NB4 (cell line): ENCODE measurements at regions not wholly inside any gene's neighbourhood (a gene's known extent, or its start where the extent isn't known, plus 50 kb on each side); places are given as distances from the start of the nearest gene placed in this dataset.

Source experiments
- DNase-seq: peaks from one replicate; pipeline ENCODE4 v3.0.0; 2010; ENCODE audit warnings: low read depth
- H3K4me3 ChIP-seq: one replicate; pipeline ENCODE4 v1.5.1; 2011; ENCODE audit warnings: mild to moderate bottlenecking, low read depth, low read length, moderate library complexity
- CTCF ChIP-seq: IDR thresholded peaks from one replicate; pipeline ENCODE4 v1.5.1; 2012; ENCODE audit warnings: low read depth, low read length
- MAX ChIP-seq: IDR thresholded peaks from 2 replicates; pipeline ENCODE4 v1.6.1; 2011; ENCODE audit warnings: low read depth, low read length
- MYC ChIP-seq: IDR thresholded peaks from 2 replicates; pipeline ENCODE4 v1.6.1; 2011; ENCODE audit warnings: low read depth, low read length
- POLR2A ChIP-seq: IDR thresholded peaks from 2 replicates; pipeline ENCODE4 v1.6.1; 2011; ENCODE audit warnings: mild to moderate bottlenecking; ENCODE audit not compliant: insufficient read length; ENCODE audit errors: extremely low read depth

- H3K4me3 ChIP-seq: no peak overlapping the region
- no peak for TF ChIP-seq POLR2A
- TF ChIP-seq CTCF: no peak
- no peak for TF ChIP-seq MYC
- no peak for TF ChIP-seq MAX
- DNase-seq: no peak
Observed at GRCh38 chr12:87660291-87660690, 368.9 kb downstream of the C12orf50 start.

DNA sequence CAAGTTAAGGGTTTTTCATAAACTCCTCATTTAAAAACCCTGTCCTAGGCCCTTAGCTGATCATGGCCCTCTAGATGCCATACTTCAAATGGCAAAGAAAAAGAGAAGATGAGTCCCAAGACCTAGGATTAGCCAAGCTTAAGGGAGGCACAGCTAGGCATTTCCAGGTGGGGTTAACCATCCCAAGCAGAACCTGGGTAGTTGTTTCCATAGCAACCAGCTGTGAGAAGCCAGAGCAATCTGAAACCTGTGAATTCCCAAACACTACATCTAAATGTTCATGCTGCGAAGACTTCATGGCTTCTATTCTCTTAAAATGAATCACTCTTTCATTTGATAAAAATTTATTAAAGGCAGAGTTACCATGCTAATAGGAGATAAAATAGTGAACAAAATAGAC is 372.9 kb downstream of the C12orf50 start:
- H3K4me3 ChIP-seq: no peak overlapping the region
- TF ChIP-seq MAX: no peak
- no peak for DNase-seq

DNA sequence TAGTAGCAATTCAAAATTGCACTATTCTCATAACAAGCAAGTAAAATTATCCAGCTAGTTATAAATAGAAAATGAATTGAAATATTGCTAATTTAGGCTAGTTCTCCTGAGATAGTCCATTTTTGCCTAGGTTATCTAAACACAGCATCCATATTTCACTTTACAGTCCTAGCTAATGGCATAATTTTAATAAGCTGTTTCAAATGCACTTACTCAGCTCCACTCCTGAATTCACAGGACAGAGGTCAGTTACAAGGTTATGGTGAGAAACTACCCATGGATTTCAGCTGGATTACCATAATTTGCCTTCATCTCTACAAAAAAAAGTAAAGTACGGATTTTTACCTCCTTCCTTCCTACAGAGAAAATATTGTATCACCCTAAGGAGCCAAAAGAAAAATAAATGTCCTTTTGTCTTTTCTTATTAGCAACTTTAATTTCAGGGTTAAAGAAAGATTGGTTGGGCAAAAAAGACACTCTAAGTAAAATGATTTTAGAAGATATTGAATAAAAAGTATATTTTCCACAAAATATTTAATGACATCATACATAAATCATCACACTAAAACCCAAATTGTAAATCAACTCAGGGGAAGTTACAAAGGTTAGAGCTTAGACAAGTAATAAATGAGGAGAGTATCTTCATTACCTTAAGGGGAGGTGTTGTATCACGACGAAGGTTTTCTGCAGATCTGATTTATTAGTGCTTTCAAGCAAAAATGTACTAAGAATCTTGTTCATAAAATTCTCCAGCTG is 377.4 kb downstream of the C12orf50 start:
- TF ChIP-seq MAX (no peak), MYC (no peak), CTCF (no peak), POLR2A (no peak)
- H3K4me3 ChIP-seq: no peak overlapping the region
- no peak for DNase-seq

DNA sequence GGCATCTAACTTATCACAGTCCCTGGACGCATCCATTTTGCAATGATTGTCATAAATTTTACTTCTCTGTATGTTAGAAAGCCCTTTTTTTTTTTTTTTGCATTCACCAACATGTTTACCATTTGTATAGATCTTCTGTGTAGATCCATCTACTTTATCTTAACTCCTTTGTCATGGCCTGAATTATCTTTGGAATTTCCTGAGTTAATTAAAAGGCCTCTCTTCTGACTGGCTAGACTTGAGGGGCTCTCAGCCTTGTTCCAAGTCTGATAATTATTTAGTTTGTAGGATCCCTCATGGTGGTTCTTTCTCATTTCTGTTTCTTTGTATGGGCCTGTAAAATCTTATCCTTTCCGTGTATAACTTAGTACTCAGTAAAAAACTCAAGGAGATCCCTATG is 387.0 kb downstream of the C12orf50 start:
- no peak for DNase-seq
- no peak overlapping the region for H3K4me3 ChIP-seq
- TF ChIP-seq CTCF: no peak
- TF ChIP-seq POLR2A: no peak
- TF ChIP-seq MYC: no peak
- no peak for TF ChIP-seq MAX

- no peak overlapping the region for H3K4me3 ChIP-seq
- TF ChIP-seq MAX (no peak), POLR2A (no peak), CTCF (no peak), MYC (no peak)
- DNase-seq: peak; percentile 16
Observed at GRCh38 chr12:87618199-87618598, 411.0 kb downstream of the C12orf50 start.

- no peak for DNase-seq
- H3K4me3 ChIP-seq: no peak overlapping the region
- TF ChIP-seq MYC (no peak), POLR2A (no peak), MAX (no peak)
Observed at GRCh38 chr12:87612996-87613395, 416.2 kb downstream of the C12orf50 start.

DNA sequence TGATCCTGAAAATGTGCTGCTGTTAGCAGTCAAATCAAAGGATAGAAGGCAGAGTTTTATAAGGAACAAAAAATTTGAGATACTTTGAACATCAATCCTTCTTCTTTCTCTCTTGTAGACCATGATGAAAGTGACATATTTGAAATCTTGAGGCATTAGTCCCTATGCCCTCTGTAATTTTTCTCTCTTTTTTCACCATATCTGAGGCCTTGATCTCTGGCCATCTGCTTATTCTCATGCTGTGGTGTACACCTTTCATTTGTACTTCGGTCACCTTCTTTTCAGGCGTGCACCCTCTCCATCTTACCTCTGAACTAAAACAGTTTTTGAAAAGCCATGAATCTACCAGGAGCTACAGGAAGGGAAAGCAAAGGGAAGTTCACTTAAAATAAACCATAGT is 420.9 kb downstream of the C12orf50 start:
- no peak for TF ChIP-seq POLR2A
- TF ChIP-seq MAX: no peak
- no peak for TF ChIP-seq CTCF
- no peak for TF ChIP-seq MYC

More for the DNA sequence above, 420.9 kb downstream of the C12orf50 start:
- no peak overlapping the region for H3K4me3 ChIP-seq
- no peak for DNase-seq
